ENCODE measurements at regions not wholly inside any gene's neighbourhood (a gene's known extent, or its start where the extent isn't known, plus 50 kb on each side); places are given as distances from the start of the nearest gene placed in this dataset.

GRCh38 chr2:5026571-5027234 is 665.5 kb upstream of the SOX11 start:
- TF ChIP-seq CTCF (tag by site-specific recombination; IDR thresholded peaks at IDR 0.05) (no peak), ZNF280D (tag by site-specific recombination; IDR thresholded peaks at IDR 0.05) (no peak), ZXDB (tag by site-specific recombination; IDR thresholded peaks at IDR 0.05) (no peak), TCF7L2 (IDR thresholded peaks at IDR 0.05; ENCODE audit: borderline replicate concordance, low read depth, low read length) (no peak), ZNF530 (tag by site-specific recombination; IDR thresholded peaks at IDR 0.05; ENCODE audit: low read depth) (no peak), ZSCAN5A (tag by site-specific recombination; IDR thresholded peaks at IDR 0.05) (no peak), ZNF366 (tag by site-specific recombination; conservative IDR thresholded peaks at IDR 0.05) (no peak), ZNF561 (tag by site-specific recombination; IDR thresholded peaks at IDR 0.05; ENCODE audit: borderline replicate concordance) (no peak), SP2 (tag by site-specific recombination; IDR thresholded peaks at IDR 0.05) (no peak)
- TF ChIP-seq, protein P1, sequence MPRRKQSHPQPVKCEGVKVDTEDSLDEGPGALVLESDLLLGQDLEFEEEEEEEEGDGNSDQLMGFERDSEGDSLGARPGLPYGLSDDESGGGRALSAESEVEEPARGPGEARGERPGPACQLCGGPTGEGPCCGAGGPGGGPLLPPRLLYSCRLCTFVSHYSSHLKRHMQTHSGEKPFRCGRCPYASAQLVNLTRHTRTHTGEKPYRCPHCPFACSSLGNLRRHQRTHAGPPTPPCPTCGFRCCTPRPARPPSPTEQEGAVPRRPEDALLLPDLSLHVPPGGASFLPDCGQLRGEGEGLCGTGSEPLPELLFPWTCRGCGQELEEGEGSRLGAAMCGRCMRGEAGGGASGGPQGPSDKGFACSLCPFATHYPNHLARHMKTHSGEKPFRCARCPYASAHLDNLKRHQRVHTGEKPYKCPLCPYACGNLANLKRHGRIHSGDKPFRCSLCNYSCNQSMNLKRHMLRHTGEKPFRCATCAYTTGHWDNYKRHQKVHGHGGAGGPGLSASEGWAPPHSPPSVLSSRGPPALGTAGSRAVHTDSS (tag by site-specific recombination; IDR thresholded peaks at IDR 0.05) = no peak
